ENCODE measurements at regions not wholly inside any gene's neighbourhood (a gene's known extent, or its start where the extent isn't known, plus 50 kb on each side); places are given as distances from the start of the nearest gene placed in this dataset.

DNA sequence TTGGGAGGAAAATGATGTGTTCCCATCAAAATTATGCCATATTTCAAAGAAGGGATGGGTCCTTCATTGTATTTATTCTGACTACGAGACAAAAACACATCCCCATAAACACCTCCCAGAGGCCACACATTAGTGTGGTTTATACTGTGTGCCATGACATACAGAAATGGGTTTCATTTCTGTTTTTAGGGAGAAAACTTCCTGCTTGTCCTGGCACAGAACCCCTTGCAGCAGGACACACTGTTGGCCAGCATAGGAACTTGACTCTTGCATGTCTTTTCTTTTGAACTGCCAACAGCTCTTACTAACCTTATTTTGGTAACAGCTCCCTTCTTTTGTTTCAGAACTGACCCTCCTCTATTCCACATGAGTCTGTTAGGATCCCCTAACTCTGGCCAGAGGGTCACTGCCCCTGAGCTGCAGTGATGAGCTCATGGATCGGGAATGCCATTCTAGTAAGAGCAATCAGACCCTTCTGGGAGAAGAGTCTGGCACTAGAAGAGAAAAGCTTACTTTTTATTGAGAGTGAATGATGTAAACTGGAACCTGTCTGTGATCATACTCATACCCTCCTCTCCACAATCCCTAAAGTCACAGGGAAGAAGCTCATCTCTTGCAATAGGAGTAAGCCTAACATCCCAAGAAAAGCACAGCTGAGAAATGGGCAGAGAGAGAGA is 86.4 kb downstream of the SMIM20 start:
- TF ChIP-seq, protein P1, sequence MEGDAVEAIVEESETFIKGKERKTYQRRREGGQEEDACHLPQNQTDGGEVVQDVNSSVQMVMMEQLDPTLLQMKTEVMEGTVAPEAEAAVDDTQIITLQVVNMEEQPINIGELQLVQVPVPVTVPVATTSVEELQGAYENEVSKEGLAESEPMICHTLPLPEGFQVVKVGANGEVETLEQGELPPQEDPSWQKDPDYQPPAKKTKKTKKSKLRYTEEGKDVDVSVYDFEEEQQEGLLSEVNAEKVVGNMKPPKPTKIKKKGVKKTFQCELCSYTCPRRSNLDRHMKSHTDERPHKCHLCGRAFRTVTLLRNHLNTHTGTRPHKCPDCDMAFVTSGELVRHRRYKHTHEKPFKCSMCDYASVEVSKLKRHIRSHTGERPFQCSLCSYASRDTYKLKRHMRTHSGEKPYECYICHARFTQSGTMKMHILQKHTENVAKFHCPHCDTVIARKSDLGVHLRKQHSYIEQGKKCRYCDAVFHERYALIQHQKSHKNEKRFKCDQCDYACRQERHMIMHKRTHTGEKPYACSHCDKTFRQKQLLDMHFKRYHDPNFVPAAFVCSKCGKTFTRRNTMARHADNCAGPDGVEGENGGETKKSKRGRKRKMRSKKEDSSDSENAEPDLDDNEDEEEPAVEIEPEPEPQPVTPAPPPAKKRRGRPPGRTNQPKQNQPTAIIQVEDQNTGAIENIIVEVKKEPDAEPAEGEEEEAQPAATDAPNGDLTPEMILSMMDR (IDR thresholded peaks at IDR 0.05; ENCODE audit: insufficient read depth, low read length) = no peak
- TF ChIP-seq, protein P2, sequence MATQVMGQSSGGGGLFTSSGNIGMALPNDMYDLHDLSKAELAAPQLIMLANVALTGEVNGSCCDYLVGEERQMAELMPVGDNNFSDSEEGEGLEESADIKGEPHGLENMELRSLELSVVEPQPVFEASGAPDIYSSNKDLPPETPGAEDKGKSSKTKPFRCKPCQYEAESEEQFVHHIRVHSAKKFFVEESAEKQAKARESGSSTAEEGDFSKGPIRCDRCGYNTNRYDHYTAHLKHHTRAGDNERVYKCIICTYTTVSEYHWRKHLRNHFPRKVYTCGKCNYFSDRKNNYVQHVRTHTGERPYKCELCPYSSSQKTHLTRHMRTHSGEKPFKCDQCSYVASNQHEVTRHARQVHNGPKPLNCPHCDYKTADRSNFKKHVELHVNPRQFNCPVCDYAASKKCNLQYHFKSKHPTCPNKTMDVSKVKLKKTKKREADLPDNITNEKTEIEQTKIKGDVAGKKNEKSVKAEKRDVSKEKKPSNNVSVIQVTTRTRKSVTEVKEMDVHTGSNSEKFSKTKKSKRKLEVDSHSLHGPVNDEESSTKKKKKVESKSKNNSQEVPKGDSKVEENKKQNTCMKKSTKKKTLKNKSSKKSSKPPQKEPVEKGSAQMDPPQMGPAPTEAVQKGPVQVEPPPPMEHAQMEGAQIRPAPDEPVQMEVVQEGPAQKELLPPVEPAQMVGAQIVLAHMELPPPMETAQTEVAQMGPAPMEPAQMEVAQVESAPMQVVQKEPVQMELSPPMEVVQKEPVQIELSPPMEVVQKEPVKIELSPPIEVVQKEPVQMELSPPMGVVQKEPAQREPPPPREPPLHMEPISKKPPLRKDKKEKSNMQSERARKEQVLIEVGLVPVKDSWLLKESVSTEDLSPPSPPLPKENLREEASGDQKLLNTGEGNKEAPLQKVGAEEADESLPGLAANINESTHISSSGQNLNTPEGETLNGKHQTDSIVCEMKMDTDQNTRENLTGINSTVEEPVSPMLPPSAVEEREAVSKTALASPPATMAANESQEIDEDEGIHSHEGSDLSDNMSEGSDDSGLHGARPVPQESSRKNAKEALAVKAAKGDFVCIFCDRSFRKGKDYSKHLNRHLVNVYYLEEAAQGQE (IDR thresholded peaks at IDR 0.05; ENCODE audit: insufficient replicate concordance, low read depth) = no peak

Measured in HL-60 (cell line).